HAP-1 (cell line): ENCODE measurements at regions not wholly inside any gene's neighbourhood (a gene's known extent, or its start where the extent isn't known, plus 50 kb on each side); places are given as distances from the start of the nearest gene placed in this dataset.

Experiments
- DNase-seq, 2 experiments: peaks; one replicate each; pipeline ENCODE4 v3.0.0-alpha.2; 2016 to 2020; ENCODE audit warnings: low spot score in 2 of 2
- H3K27me3 ChIP-seq: fragments of 250-450 bp; sonication (Bioruptor Pico); 2 replicates; pipeline ENCODE4 v1.5.1; 2020; ENCODE audit warnings: low read depth, mild to moderate bottlenecking, moderate library complexity
- H3K36me3 ChIP-seq: fragments of 250-450 bp; sonication (Bioruptor Pico); replicated peaks from 2 replicates; pipeline ENCODE4 v1.5.1; 2020; ENCODE audit warnings: mild to moderate bottlenecking
- H3K4me1 ChIP-seq: fragments of 250-450 bp; sonication (Bioruptor Pico); 2 replicates; pipeline ENCODE4 v1.5.1; 2020; ENCODE audit warnings: mild to moderate bottlenecking
- H3K4me3 ChIP-seq: fragments of 250-450 bp; sonication (Bioruptor Pico); 2 replicates; pipeline ENCODE4 v1.5.1; 2020; ENCODE audit warnings: mild to moderate bottlenecking, moderate library complexity
- H3K9me3 ChIP-seq: fragments of 250-450 bp; sonication (Bioruptor Pico); 2 replicates; pipeline ENCODE4 v1.5.1; 2020; ENCODE audit warnings: mild to moderate bottlenecking, moderate library complexity
- in situ Hi-C: fragments of 300-500 bp; cut with MboI; formaldehyde crosslinking; loops from 3 replicates; pipeline ENCODE4 v1.14.3; 2020; ENCODE audit warnings: low sequenced_read_pairs, inconsistent platforms, mixed read lengths

GRCh38 chr4:41362621-41363383, 106.1 kb downstream of the UCHL1 start:
- Histone ChIP-seq H3K27me3 (no peaks in the 10 kb centered on the region), H3K4me1 (peaks cover 30% of the 10 kb centered on the region), H3K4me3 (peak overlapping the region; percentile 78), H3K9me3 (no peaks in the 10 kb centered on the region), H3K36me3 (no peaks in the 10 kb centered on the region)
- peak; percentile 90 to 93 for DNase-seq
- in situ Hi-C loops: no loop called here

- no peaks in the 10 kb centered on the region for H3K27me3 ChIP-seq
- H3K36me3 ChIP-seq: no peaks in the 10 kb centered on the region
- in situ Hi-C loops: no loop called here
- peaks cover 37% of the 10 kb centered on the region for H3K4me1 ChIP-seq
- peak in 1 of 2 experiments; percentile 44 for DNase-seq
- H3K9me3 ChIP-seq: no peaks in the 10 kb centered on the region
- H3K4me3 ChIP-seq: 0 out of 2 replicates have a peak overlapping the region, but pooled peaks have one; percentile 0
Measured at GRCh38 chr4:41363384-41363981, 106.8 kb downstream of the UCHL1 start.

- Histone ChIP-seq H3K36me3 (no peaks in the 10 kb centered on the region), H3K27me3 (no peaks in the 10 kb centered on the region), H3K4me3 (no peak overlapping the region), H3K9me3 (no peaks in the 10 kb centered on the region), H3K4me1 (peaks cover 38% of the 10 kb centered on the region)
- no peak for DNase-seq
- in situ Hi-C loops: no loop called here
Measured at GRCh38 chr4:41364876-41365275, 108.1 kb downstream of the UCHL1 start.

GRCh38 chr4:41365681-41366080, 109.0 kb downstream of the UCHL1 start:
- H3K4me1 ChIP-seq: peaks cover 38% of the 10 kb centered on the region
- H3K9me3 ChIP-seq: no peaks in the 10 kb centered on the region
- H3K27me3 ChIP-seq: no peaks in the 10 kb centered on the region
- no peak for DNase-seq
- H3K4me3 ChIP-seq: no peak overlapping the region
- H3K36me3 ChIP-seq: no peaks in the 10 kb centered on the region
- in situ Hi-C loops: no loop called here

GRCh38 chr4:41366911-41367517, 110.3 kb downstream of the UCHL1 start:
- no peak for DNase-seq
- H3K27me3 ChIP-seq: no peaks in the 10 kb centered on the region
- no peak overlapping the region for H3K4me3 ChIP-seq
- peaks cover 37% of the 10 kb centered on the region for H3K4me1 ChIP-seq
- in situ Hi-C loops: no loop called here
- no peaks in the 10 kb centered on the region for H3K36me3 ChIP-seq
- no peaks in the 10 kb centered on the region for H3K9me3 ChIP-seq

GRCh38 chr4:41369680-41370079, 113.0 kb downstream of the UCHL1 start:
- no peak overlapping the region for H3K4me3 ChIP-seq
- H3K36me3 ChIP-seq: no peaks in the 10 kb centered on the region
- in situ Hi-C loops: no loop called here
- no peaks in the 10 kb centered on the region for H3K27me3 ChIP-seq
- H3K9me3 ChIP-seq: no peaks in the 10 kb centered on the region
- H3K4me1 ChIP-seq: peaks cover 20% of the 10 kb centered on the region
- DNase-seq: no peak

GRCh38 chr4:41373221-41373620, 116.5 kb downstream of the UCHL1 start:
- in situ Hi-C loops: no loop called here

GRCh38 chr4:41374490-41374889, 117.8 kb downstream of the UCHL1 start:
- Histone ChIP-seq H3K27me3 (no peaks in the 10 kb centered on the region), H3K4me3 (no peak overlapping the region), H3K36me3 (no peaks in the 10 kb centered on the region), H3K9me3 (no peaks in the 10 kb centered on the region), H3K4me1 (no peaks in the 10 kb centered on the region)
- no peak for DNase-seq
- in situ Hi-C loops: no loop called here

More at GRCh38 chr4:41373221-41373620, 116.5 kb downstream of the UCHL1 start:
- H3K4me3 ChIP-seq: no peak overlapping the region
- DNase-seq: no peak
- H3K36me3 ChIP-seq: no peaks in the 10 kb centered on the region
- no peaks in the 10 kb centered on the region for H3K9me3 ChIP-seq
- H3K4me1 ChIP-seq: peaks cover 8% of the 10 kb centered on the region
- no peaks in the 10 kb centered on the region for H3K27me3 ChIP-seq

- in situ Hi-C loops: no loop called here
- no peaks in the 10 kb centered on the region for H3K9me3 ChIP-seq
- no peak for DNase-seq
- H3K27me3 ChIP-seq: no peaks in the 10 kb centered on the region
- H3K36me3 ChIP-seq: no peaks in the 10 kb centered on the region
- H3K4me3 ChIP-seq: no peak overlapping the region
- no peaks in the 10 kb centered on the region for H3K4me1 ChIP-seq
Measured at GRCh38 chr4:41375561-41375960, 118.8 kb downstream of the UCHL1 start.

GRCh38 chr4:41377196-41377595, 120.5 kb downstream of the UCHL1 start:
- in situ Hi-C loops: no loop called here
- Histone ChIP-seq H3K4me1 (no peaks in the 10 kb centered on the region), H3K36me3 (no peaks in the 10 kb centered on the region), H3K9me3 (no peaks in the 10 kb centered on the region), H3K27me3 (no peaks in the 10 kb centered on the region), H3K4me3 (no peak overlapping the region)
- no peak for DNase-seq

- in situ Hi-C loops: no loop called here
- Histone ChIP-seq H3K27me3 (no peaks in the 10 kb centered on the region), H3K36me3 (no peaks in the 10 kb centered on the region), H3K9me3 (no peaks in the 10 kb centered on the region), H3K4me1 (no peaks in the 10 kb centered on the region), H3K4me3 (no peak overlapping the region)
- DNase-seq: no peak
Measured at GRCh38 chr4:41379230-41379629, 122.5 kb downstream of the UCHL1 start.

GRCh38 chr4:41380511-41381157, 123.9 kb downstream of the UCHL1 start:
- H3K27me3 ChIP-seq: no peaks in the 10 kb centered on the region
- H3K4me3 ChIP-seq: no peak overlapping the region
- no peak for DNase-seq
- in situ Hi-C loops: no loop called here
- H3K9me3 ChIP-seq: no peaks in the 10 kb centered on the region
- H3K4me1 ChIP-seq: peaks cover 6% of the 10 kb centered on the region
- H3K36me3 ChIP-seq: no peaks in the 10 kb centered on the region

GRCh38 chr4:41381384-41381783, 124.7 kb downstream of the UCHL1 start:
- no peak overlapping the region for H3K4me3 ChIP-seq
- peaks cover 9% of the 10 kb centered on the region for H3K4me1 ChIP-seq
- DNase-seq: no peak
- no peaks in the 10 kb centered on the region for H3K9me3 ChIP-seq
- H3K36me3 ChIP-seq: no peaks in the 10 kb centered on the region
- no peaks in the 10 kb centered on the region for H3K27me3 ChIP-seq
- in situ Hi-C loops: no loop called here

- Histone ChIP-seq H3K36me3 (no peaks in the 10 kb centered on the region), H3K27me3 (no peaks in the 10 kb centered on the region), H3K4me3 (no peak overlapping the region), H3K4me1 (peaks cover 9% of the 10 kb centered on the region), H3K9me3 (no peaks in the 10 kb centered on the region)
- no peak for DNase-seq
- in situ Hi-C loops: no loop called here
Measured at GRCh38 chr4:41384992-41385391, 128.3 kb downstream of the UCHL1 start.
